GM20000 (cell line): ENCODE measurements at regions not wholly inside any gene's neighbourhood (a gene's known extent, or its start where the extent isn't known, plus 50 kb on each side); places are given as distances from the start of the nearest gene placed in this dataset.

Experiments
- DNase-seq: peaks from one replicate; pipeline ENCODE4 v3.0.0; 2012; ENCODE audit warnings: low spot score
- TF ChIP-seq, protein P1 (sequence below): IDR thresholded peaks from 2 replicates; pipeline ENCODE4 v1.5.1; 2012; ENCODE audit warnings: mild to moderate bottlenecking, control low read depth; ENCODE audit errors: extremely low read depth, missing control alignments

DNA sequence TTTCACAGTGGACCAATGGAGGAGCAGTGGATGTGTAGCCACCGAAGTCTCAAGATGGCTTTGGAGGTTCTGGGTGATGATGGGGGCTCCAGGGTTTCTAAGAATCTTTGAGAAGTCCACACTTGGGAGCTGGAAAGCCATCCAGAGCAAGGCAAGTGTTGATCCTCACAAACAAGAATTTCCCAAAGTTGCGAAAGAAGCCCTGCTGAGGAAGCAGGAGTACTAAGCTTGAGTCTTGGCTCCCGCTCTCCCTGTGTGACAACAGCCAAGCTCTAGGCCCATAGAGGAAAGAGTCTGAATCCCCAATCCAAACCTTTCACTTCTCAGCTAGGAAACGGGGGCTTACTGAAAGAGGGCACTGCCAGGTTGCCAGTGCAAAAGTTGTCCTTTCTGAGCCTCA lies 106.0 kb downstream of the EDN3 start:
- no peak for DNase-seq
- TF ChIP-seq, protein P1, sequence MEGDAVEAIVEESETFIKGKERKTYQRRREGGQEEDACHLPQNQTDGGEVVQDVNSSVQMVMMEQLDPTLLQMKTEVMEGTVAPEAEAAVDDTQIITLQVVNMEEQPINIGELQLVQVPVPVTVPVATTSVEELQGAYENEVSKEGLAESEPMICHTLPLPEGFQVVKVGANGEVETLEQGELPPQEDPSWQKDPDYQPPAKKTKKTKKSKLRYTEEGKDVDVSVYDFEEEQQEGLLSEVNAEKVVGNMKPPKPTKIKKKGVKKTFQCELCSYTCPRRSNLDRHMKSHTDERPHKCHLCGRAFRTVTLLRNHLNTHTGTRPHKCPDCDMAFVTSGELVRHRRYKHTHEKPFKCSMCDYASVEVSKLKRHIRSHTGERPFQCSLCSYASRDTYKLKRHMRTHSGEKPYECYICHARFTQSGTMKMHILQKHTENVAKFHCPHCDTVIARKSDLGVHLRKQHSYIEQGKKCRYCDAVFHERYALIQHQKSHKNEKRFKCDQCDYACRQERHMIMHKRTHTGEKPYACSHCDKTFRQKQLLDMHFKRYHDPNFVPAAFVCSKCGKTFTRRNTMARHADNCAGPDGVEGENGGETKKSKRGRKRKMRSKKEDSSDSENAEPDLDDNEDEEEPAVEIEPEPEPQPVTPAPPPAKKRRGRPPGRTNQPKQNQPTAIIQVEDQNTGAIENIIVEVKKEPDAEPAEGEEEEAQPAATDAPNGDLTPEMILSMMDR: no peak

DNA sequence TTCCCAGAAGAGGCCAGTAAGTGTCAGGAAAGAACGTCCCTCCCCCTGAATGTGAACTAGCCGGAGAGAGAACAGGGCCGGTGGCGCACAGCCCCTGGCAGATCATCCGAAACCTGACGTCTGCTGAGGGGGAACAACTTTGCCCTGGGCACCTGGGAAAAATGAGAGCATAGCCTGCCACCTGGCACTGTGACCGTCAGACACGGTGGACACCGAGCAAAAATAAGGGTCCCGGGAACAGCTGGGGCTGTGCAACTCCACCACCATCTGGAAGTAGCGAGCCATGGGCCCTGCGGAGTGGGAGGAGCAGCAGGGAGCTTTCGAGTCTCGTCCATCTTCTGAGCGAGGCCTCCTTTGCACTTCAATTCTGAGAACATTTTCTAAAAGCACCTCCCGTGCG lies 110.8 kb downstream of the EDN3 start:
- TF ChIP-seq, protein P1: no peak
- no peak for DNase-seq

DNA sequence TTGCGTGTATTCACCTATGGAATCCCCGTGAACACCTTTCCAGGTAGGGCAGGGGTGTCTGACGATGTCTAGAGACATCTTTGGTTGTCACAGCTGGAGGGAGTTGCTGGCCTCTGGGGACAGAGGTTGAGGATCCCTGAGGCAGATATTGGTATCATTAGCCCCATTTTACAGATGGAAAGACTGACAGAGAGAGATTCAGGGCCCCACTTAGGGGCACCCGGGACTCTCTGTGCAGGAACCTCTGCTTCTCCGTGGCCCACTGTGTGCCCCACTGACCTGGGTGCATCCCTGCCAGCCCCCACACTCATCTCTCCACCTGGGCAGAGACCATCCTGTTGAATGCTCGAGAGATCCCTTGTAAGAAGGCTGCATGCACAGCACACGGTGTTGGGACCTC lies 111.2 kb downstream of the EDN3 start:
- no peak for DNase-seq
- TF ChIP-seq, protein P1: no peak

DNA sequence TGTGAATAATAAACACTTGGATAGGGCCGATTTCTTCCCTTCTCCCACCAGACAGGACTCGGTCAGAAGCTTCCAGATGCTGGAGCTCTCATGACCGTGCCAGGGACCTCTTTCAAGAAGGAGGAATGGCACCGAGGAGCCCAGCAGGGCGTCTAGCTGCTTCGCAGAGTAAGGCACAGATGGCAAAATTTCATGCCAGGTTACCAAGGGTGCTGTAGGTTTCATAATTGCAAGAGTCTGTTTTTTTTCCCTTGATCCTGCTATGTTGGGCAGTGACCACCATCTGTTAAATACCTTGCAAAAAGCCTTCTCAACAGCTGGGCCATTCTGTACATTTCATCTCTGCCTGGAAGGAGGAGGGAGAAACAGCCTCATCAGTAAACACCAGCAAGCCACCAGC lies 111.8 kb downstream of the EDN3 start:
- no peak for DNase-seq
- TF ChIP-seq, protein P1: no peak

DNA sequence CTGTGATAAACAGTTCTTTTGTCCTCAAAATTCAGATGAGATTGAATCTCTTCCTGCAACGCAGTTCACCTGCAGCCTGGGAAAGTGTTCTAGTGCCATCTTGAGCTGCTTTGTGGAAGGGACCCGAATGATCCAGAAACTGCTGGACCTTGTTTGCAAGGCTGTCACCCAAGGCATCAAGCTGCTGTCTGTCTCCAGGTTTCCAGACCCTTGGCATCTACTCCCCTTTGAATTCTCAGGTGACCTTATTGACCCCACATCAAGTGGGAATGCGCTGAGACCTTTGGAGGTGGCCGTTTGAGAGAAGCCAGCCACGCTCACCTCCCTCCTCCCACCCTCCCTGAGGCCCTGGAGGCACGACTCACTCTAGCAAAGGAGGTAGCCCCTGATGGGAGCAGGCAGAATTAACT lies 112.5 kb downstream of the EDN3 start:
- no peak for DNase-seq
- TF ChIP-seq, protein P1: no peak

DNA sequence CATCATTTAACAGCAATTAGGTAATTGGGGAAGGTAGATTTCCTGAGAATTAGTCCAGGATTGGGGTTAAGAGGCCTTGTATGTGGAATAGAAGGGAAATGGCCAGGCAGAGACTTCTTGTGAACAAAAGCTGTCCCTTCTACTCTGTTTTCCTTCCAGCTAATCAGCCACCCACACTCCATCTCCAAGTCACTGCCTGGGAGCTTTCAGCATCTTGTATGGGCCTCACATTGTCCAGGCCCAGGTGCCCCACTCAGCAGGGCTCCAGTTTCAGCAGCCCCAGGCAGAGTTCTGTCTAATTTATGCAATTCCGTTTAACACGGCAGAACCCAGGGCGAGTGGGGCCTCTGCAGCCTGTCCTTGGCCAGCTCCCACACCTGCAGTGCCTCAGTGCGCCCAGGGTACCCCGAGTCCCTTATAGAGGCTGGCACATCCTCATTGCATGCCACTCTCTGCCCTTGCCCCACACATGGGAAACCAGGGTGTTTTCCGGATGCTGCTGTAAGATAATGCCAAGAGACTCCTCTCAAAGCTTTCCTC lies 113.0 kb downstream of the EDN3 start:
- TF ChIP-seq, protein P1: no peak
- DNase-seq: no peak

DNA sequence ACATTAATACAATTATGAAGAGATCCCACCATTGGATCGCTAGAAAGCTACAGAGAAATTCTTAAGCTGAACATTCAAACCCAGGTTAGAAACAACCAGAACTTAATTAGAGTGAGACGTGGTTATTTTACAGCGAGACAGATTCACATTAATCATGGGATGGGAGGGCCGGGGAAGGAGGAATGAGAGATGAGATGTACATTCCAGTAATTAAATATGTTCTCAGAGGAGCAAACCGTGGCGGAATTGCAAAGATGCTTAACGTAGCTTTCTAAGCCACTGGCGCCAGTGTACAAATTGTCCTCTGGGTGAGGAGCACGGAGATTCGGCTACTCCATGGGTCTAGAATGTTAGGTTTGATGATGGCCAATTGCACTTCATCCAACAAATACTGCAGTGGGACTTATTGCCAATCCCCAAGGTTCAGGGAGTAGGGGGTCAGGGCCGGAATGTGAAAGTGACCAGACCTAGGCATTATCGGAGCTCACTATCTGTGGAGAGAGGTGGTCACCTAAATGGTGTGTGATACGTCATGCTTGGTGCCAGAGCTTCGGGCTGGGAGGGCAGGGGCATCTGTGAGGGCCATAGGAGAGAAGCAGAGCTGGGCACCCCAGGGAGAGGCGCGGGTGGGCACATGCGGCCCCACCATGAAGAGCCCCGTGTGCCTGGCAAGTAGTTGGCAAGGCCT lies 114.7 kb downstream of the EDN3 start:
- TF ChIP-seq, protein P1: no peak
- no peak for DNase-seq
